H1 (cell line): ENCODE measurements at regions not wholly inside any gene's neighbourhood (a gene's known extent, or its start where the extent isn't known, plus 50 kb on each side); places are given as distances from the start of the nearest gene placed in this dataset.

Experiments used
- CBX8 ChIP-seq: fragments of 300-800, 300-1000 bp; sonication (generic); IDR thresholded peaks from 2 replicates; pipeline ENCODE4 v1.7.1; 2016; ENCODE audit warnings: low read depth, low read length, borderline replicate concordance
- EP300 ChIP-seq, 2 experiments: IDR thresholded peaks; 1 replicate in 1 of 2; 2 replicates in 1 of 2; pipeline ENCODE4 v1.6.1; 2011 to 2012; ENCODE audit warnings: low read depth in 2 of 2, low read length in 2 of 2, mild to moderate bottlenecking in 2 of 2, borderline replicate concordance in 1 of 2, inconsistent platforms in 1 of 2, moderate library complexity in 1 of 2
- TCF12 ChIP-seq: IDR thresholded peaks from 2 replicates; pipeline ENCODE4 v1.6.1; 2011; ENCODE audit warnings: low read depth, mild to moderate bottlenecking, low read length

DNA sequence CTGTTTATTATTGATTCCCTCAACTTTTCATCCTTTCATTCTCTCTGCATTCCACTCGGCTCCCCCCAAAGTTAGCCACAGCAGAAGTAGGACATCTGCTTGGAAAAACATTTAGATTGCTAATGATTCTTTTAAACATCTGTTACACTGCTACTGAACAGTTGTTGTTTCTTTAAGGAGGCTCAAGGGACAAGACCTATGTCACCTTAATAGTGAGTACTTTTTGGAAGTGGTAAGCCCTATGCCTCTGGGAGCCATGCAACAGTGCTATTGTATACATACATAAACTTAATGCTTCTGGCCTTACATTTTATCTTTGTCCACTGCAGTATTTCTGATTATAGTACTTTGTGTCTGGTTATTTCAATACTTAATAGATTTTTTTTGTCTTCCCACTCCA lies 628.2 kb upstream of the FOXG1 start:
- TF ChIP-seq EP300 (IDR thresholded peaks at IDR 0.05; ENCODE audit: borderline replicate concordance in 1 of 2, low read depth in 2 of 2, low read length in 2 of 2) = no peak
- no peak for TF ChIP-seq TCF12
- no peak for TF ChIP-seq CBX8
